ENCODE measurements at regions not wholly inside any gene's neighbourhood (a gene's known extent, or its start where the extent isn't known, plus 50 kb on each side); places are given as distances from the start of the nearest gene placed in this dataset.

- Histone ChIP-seq H3K4me1 (ENCODE audit: control insufficient read depth, insufficient read depth, low read length) (no peaks in the 10 kb centered on the region), H3K9ac (ENCODE audit: low read length) (no peak overlapping the region), H3K36me3 (ENCODE audit: control insufficient read depth, insufficient read depth, low read length) (no peaks in the 10 kb centered on the region), H3K9me3 (ENCODE audit: control insufficient read depth, insufficient read depth, low read depth, low read length) (peaks cover 11% of the 10 kb centered on the region), H3K27me3 (ENCODE audit: control insufficient read depth, insufficient read depth, low read length) (no peaks in the 10 kb centered on the region), H3K4me3 (ENCODE audit: low read depth, low read length) (no peak overlapping the region), H3K27ac (ENCODE audit: low read depth, low read length) (no peak overlapping the region)
These were observed 157.9 kb upstream of the C11orf87 start for GRCh38 chr11:109264128-109264527.

- peaks cover 11% of the 10 kb centered on the region for H3K9me3 ChIP-seq (ENCODE audit: control insufficient read depth, insufficient read depth, low read depth, low read length)
- no peaks in the 10 kb centered on the region for H3K36me3 ChIP-seq (ENCODE audit: control insufficient read depth, insufficient read depth, low read length)
- H3K4me1 ChIP-seq (ENCODE audit: control insufficient read depth, insufficient read depth, low read length), result no peaks in the 10 kb centered on the region
- H3K27ac ChIP-seq (ENCODE audit: low read depth, low read length), result no peak overlapping the region
- no peaks in the 10 kb centered on the region for H3K27me3 ChIP-seq (ENCODE audit: control insufficient read depth, insufficient read depth, low read length)
- H3K9ac ChIP-seq (ENCODE audit: low read length), result no peak overlapping the region
- no peak overlapping the region for H3K4me3 ChIP-seq (ENCODE audit: low read depth, low read length)
These were observed 154.5 kb upstream of the C11orf87 start for GRCh38 chr11:109267293-109268095.

GRCh38 chr11:109275931-109276330 lies 146.1 kb upstream of the C11orf87 start:
- H3K27ac ChIP-seq (ENCODE audit: low read depth, low read length), result no peak overlapping the region
- no peaks in the 10 kb centered on the region for H3K36me3 ChIP-seq (ENCODE audit: control insufficient read depth, insufficient read depth, low read length)
- no peak overlapping the region for H3K9ac ChIP-seq (ENCODE audit: low read length)
- H3K4me3 ChIP-seq (ENCODE audit: low read depth, low read length), result no peak overlapping the region
- H3K27me3 ChIP-seq (ENCODE audit: control insufficient read depth, insufficient read depth, low read length), result no peaks in the 10 kb centered on the region
- H3K9me3 ChIP-seq (ENCODE audit: control insufficient read depth, insufficient read depth, low read depth, low read length), result peaks cover 4% of the 10 kb centered on the region; the same call in 1 of the 2 replicates
- no peaks in the 10 kb centered on the region; the same call in 1 of the 2 replicates for H3K4me1 ChIP-seq (ENCODE audit: control insufficient read depth, insufficient read depth, low read length)

GRCh38 chr11:109285465-109285864 lies 136.5 kb upstream of the C11orf87 start:
- H3K4me3 ChIP-seq (ENCODE audit: low read depth, low read length), result no peak overlapping the region
- H3K9ac ChIP-seq (ENCODE audit: low read length), result no peak overlapping the region
- no peaks in the 10 kb centered on the region for H3K36me3 ChIP-seq (ENCODE audit: control insufficient read depth, insufficient read depth, low read length)
- H3K9me3 ChIP-seq (ENCODE audit: control insufficient read depth, insufficient read depth, low read depth, low read length), result peaks cover 7% of the 10 kb centered on the region; the same call in 1 of the 2 replicates
- H3K4me1 ChIP-seq (ENCODE audit: control insufficient read depth, insufficient read depth, low read length), result peaks cover under 1% of the 10 kb centered on the region; the same call in 1 of the 2 replicates
- H3K27me3 ChIP-seq (ENCODE audit: control insufficient read depth, insufficient read depth, low read length), result no peaks in the 10 kb centered on the region
- H3K27ac ChIP-seq (ENCODE audit: low read depth, low read length), result no peak overlapping the region

GRCh38 chr11:109291553-109291952 lies 130.4 kb upstream of the C11orf87 start:
- H3K27ac ChIP-seq (ENCODE audit: low read depth, low read length), result no peak overlapping the region
- H3K36me3 ChIP-seq (ENCODE audit: control insufficient read depth, insufficient read depth, low read length), result no peaks in the 10 kb centered on the region
- H3K4me1 ChIP-seq (ENCODE audit: control insufficient read depth, insufficient read depth, low read length), result peaks cover 4% of the 10 kb centered on the region; the same call in 1 of the 2 replicates
- no peak overlapping the region for H3K4me3 ChIP-seq (ENCODE audit: low read depth, low read length)
- H3K9me3 ChIP-seq (ENCODE audit: control insufficient read depth, insufficient read depth, low read depth, low read length), result peaks cover 4% of the 10 kb centered on the region; the same call in 1 of the 2 replicates
- no peak overlapping the region for H3K9ac ChIP-seq (ENCODE audit: low read length)
- no peaks in the 10 kb centered on the region for H3K27me3 ChIP-seq (ENCODE audit: control insufficient read depth, insufficient read depth, low read length)

- no peaks in the 10 kb centered on the region for H3K36me3 ChIP-seq (ENCODE audit: control insufficient read depth, insufficient read depth, low read length)
- H3K27ac ChIP-seq (ENCODE audit: low read depth, low read length), result no peak overlapping the region
- no peaks in the 10 kb centered on the region for H3K27me3 ChIP-seq (ENCODE audit: control insufficient read depth, insufficient read depth, low read length)
- H3K9ac ChIP-seq (ENCODE audit: low read length), result no peak overlapping the region
- no peak overlapping the region for H3K4me3 ChIP-seq (ENCODE audit: low read depth, low read length)
- no peaks in the 10 kb centered on the region for H3K9me3 ChIP-seq (ENCODE audit: control insufficient read depth, insufficient read depth, low read depth, low read length)
- peaks cover 9% of the 10 kb centered on the region for H3K4me1 ChIP-seq (ENCODE audit: control insufficient read depth, insufficient read depth, low read length)
These were observed 123.1 kb upstream of the C11orf87 start for GRCh38 chr11:109298865-109299264.

GRCh38 chr11:109300211-109300610 lies 121.8 kb upstream of the C11orf87 start:
- Histone ChIP-seq H3K27me3 (ENCODE audit: control insufficient read depth, insufficient read depth, low read length) (no peaks in the 10 kb centered on the region), H3K27ac (ENCODE audit: low read depth, low read length) (no peak overlapping the region), H3K4me3 (ENCODE audit: low read depth, low read length) (no peak overlapping the region), H3K9ac (ENCODE audit: low read length) (no peak overlapping the region), H3K36me3 (ENCODE audit: control insufficient read depth, insufficient read depth, low read length) (no peaks in the 10 kb centered on the region), H3K4me1 (ENCODE audit: control insufficient read depth, insufficient read depth, low read length) (peaks cover 9% of the 10 kb centered on the region), H3K9me3 (ENCODE audit: control insufficient read depth, insufficient read depth, low read depth, low read length) (no peaks in the 10 kb centered on the region)

- Histone ChIP-seq H3K4me1 (ENCODE audit: control insufficient read depth, insufficient read depth, low read length) (peaks cover 9% of the 10 kb centered on the region), H3K4me3 (ENCODE audit: low read depth, low read length) (no peak overlapping the region), H3K27me3 (ENCODE audit: control insufficient read depth, insufficient read depth, low read length) (no peaks in the 10 kb centered on the region)
These were observed 119.2 kb upstream of the C11orf87 start for GRCh38 chr11:109302591-109303334.

GRCh38 chr11:109303342-109303741 lies 118.6 kb upstream of the C11orf87 start:
- Histone ChIP-seq H3K27me3 (ENCODE audit: control insufficient read depth, insufficient read depth, low read length) (no peaks in the 10 kb centered on the region), H3K9me3 (ENCODE audit: control insufficient read depth, insufficient read depth, low read depth, low read length) (no peaks in the 10 kb centered on the region), H3K4me3 (ENCODE audit: low read depth, low read length) (no peak overlapping the region), H3K36me3 (ENCODE audit: control insufficient read depth, insufficient read depth, low read length) (no peaks in the 10 kb centered on the region), H3K27ac (ENCODE audit: low read depth, low read length) (no peak overlapping the region), H3K4me1 (ENCODE audit: control insufficient read depth, insufficient read depth, low read length) (peaks cover 9% of the 10 kb centered on the region), H3K9ac (ENCODE audit: low read length) (no peak overlapping the region)

More at GRCh38 chr11:109302591-109303334, 119.2 kb upstream of the C11orf87 start:
- Histone ChIP-seq H3K9me3 (ENCODE audit: control insufficient read depth, insufficient read depth, low read depth, low read length) (no peaks in the 10 kb centered on the region), H3K9ac (ENCODE audit: low read length) (no peak overlapping the region), H3K27ac (ENCODE audit: low read depth, low read length) (peak overlapping the region; percentile 4; the same call in 1 of the 2 replicates), H3K36me3 (ENCODE audit: control insufficient read depth, insufficient read depth, low read length) (no peaks in the 10 kb centered on the region)

- H3K4me3 ChIP-seq (ENCODE audit: low read depth, low read length), result no peak overlapping the region
- no peak overlapping the region for H3K9ac ChIP-seq (ENCODE audit: low read length)
- H3K4me1 ChIP-seq (ENCODE audit: control insufficient read depth, insufficient read depth, low read length), result peaks cover 9% of the 10 kb centered on the region
- no peaks in the 10 kb centered on the region for H3K36me3 ChIP-seq (ENCODE audit: control insufficient read depth, insufficient read depth, low read length)
- H3K27ac ChIP-seq (ENCODE audit: low read depth, low read length), result no peak overlapping the region
- no peaks in the 10 kb centered on the region for H3K27me3 ChIP-seq (ENCODE audit: control insufficient read depth, insufficient read depth, low read length)
- no peaks in the 10 kb centered on the region for H3K9me3 ChIP-seq (ENCODE audit: control insufficient read depth, insufficient read depth, low read depth, low read length)
These were observed 117.8 kb upstream of the C11orf87 start for GRCh38 chr11:109304159-109304558.

- Histone ChIP-seq H3K9ac (ENCODE audit: low read length) (no peak overlapping the region), H3K9me3 (ENCODE audit: control insufficient read depth, insufficient read depth, low read depth, low read length) (no peaks in the 10 kb centered on the region), H3K36me3 (ENCODE audit: control insufficient read depth, insufficient read depth, low read length) (no peaks in the 10 kb centered on the region), H3K27ac (ENCODE audit: low read depth, low read length) (no peak overlapping the region), H3K4me1 (ENCODE audit: control insufficient read depth, insufficient read depth, low read length) (peaks cover 9% of the 10 kb centered on the region), H3K4me3 (ENCODE audit: low read depth, low read length) (no peak overlapping the region), H3K27me3 (ENCODE audit: control insufficient read depth, insufficient read depth, low read length) (no peaks in the 10 kb centered on the region)
These were observed 117.0 kb upstream of the C11orf87 start for GRCh38 chr11:109305009-109305408.
